IMR-90 (cell line): ENCODE measurements at regions not wholly inside any gene's neighbourhood (a gene's known extent, or its start where the extent isn't known, plus 50 kb on each side); places are given as distances from the start of the nearest gene placed in this dataset.

Experiments used
- ATAC-seq: fragments of 200-7000 bp; cut with Tn5 transposase; 2 replicates; pipeline ENCODE4 v1.9.1; 2020; ENCODE audit warnings: low read depth, mild to moderate bottlenecking, moderate library complexity
- BruUV-seq: library from RNA; stranded (reverse); fragments of 400-500 nt; replicated peaks from 2 replicates; lab custom pipeline; 2021; lab: Mats Ljungman, UMichigan
- CTCF ChIA-PET: fragments of 300-600 bp; formaldehyde crosslinking; extraction: SDS; loops from one replicate; lab custom pipeline; 2021; ENCODE audit warnings: antibody characterized with exemption; lab: Yijun Ruan, JAX
- POLR2A ChIA-PET: fragments of 300-600 bp; sonication (Branson Sonifier 250); formaldehyde crosslinking; loops from one replicate; lab custom pipeline; 2022; ENCODE audit warnings: antibody characterized with exemption; ENCODE audit not compliant: unreplicated experiment; lab: Charles Lee
- DNase-seq: peaks from one replicate; pipeline ENCODE4 v3.0.0; 2013
- H2AFZ ChIP-seq: replicated peaks from 2 replicates; pipeline ENCODE3; 2013; ENCODE audit warnings: low read length, mild to moderate bottlenecking; ENCODE audit not compliant: poor library complexity
- H2AK5ac ChIP-seq: 2 replicates; pipeline ENCODE4 v1.6.1; 2013; ENCODE audit warnings: low read depth, low read length, inconsistent platforms
- H2AK9ac ChIP-seq: replicated peaks from 2 replicates; pipeline ENCODE3; 2013; ENCODE audit warnings: mild to moderate bottlenecking, low read depth, low read length, moderate library complexity; ENCODE audit not compliant: poor library complexity
- H2BK120ac ChIP-seq: 2 replicates; pipeline ENCODE4 v1.6.1; 2013; ENCODE audit warnings: low read depth, low read length, inconsistent platforms
- H2BK15ac ChIP-seq: 3 replicates; pipeline ENCODE4 v1.6.1; 2013; ENCODE audit warnings: low read depth, low read length, inconsistent platforms
- H2BK20ac ChIP-seq: 2 replicates; pipeline ENCODE4 v1.6.1; 2013; ENCODE audit warnings: low read depth, mild to moderate bottlenecking, inconsistent platforms, low read length, moderate library complexity
- H2BK5ac ChIP-seq: 2 replicates; pipeline ENCODE4 v1.6.1; 2013; ENCODE audit warnings: mild to moderate bottlenecking, low read depth, low read length, inconsistent platforms; ENCODE audit not compliant: poor library complexity, severe bottlenecking
- H3K14ac ChIP-seq: replicated peaks from 2 replicates; pipeline ENCODE4 v1.6.1; 2013; ENCODE audit warnings: low read depth, low read length, inconsistent platforms
- H3K18ac ChIP-seq: 2 replicates; pipeline ENCODE4 v1.6.1; 2013; ENCODE audit warnings: low read depth, low read length, control low read depth
- H3K23ac ChIP-seq: 2 replicates; pipeline ENCODE4 v1.6.1; 2013; ENCODE audit warnings: low read depth, low read length, inconsistent platforms
- H3K27ac ChIP-seq: 2 replicates; pipeline ENCODE4 v1.5.1; 2013; ENCODE audit warnings: mild to moderate bottlenecking, control low read depth, low read length; ENCODE audit not compliant: insufficient read depth
- H3K27me3 ChIP-seq: 2 replicates; pipeline ENCODE4 v1.6.1; 2013; ENCODE audit warnings: low read length; ENCODE audit not compliant: control insufficient read depth, insufficient read depth
- H3K36me3 ChIP-seq: 2 replicates; pipeline ENCODE4 v1.6.1; 2013; ENCODE audit warnings: low read length, mixed read lengths; ENCODE audit not compliant: control insufficient read depth, insufficient read depth
- H3K4ac ChIP-seq: 2 replicates; pipeline ENCODE4 v1.6.1; 2013; ENCODE audit warnings: low read depth, low read length, inconsistent platforms
- H3K4me1 ChIP-seq: 2 replicates; pipeline ENCODE4 v1.6.1; 2013; ENCODE audit warnings: low read length, mixed read lengths; ENCODE audit not compliant: control insufficient read depth, insufficient read depth
- H3K4me2 ChIP-seq: 2 replicates; pipeline ENCODE4 v1.6.1; 2013; ENCODE audit warnings: low read depth, mild to moderate bottlenecking, control low read depth, low read length, moderate library complexity
- H3K4me3 ChIP-seq: 2 replicates; pipeline ENCODE4 v1.5.1; 2013; ENCODE audit warnings: low read depth, mild to moderate bottlenecking, control low read depth, low read length, moderate library complexity; ENCODE audit not compliant: insufficient read depth
- H3K56ac ChIP-seq: 2 replicates; pipeline ENCODE4 v1.6.1; 2013; ENCODE audit warnings: low read length, inconsistent platforms; ENCODE audit not compliant: insufficient read depth; ENCODE audit errors: extremely low read depth
- H3K79me1 ChIP-seq, 2 experiments: 2 replicates each; pipeline ENCODE4 v1.6.1; 2013; ENCODE audit warnings: low read length in 2 of 2, inconsistent platforms in 1 of 2, low read depth in 1 of 2
- H3K9ac ChIP-seq: 2 replicates; pipeline ENCODE4 v1.6.1; 2013; ENCODE audit warnings: low read depth, low read length, control low read depth
- H3K9me1 ChIP-seq: 2 replicates; pipeline ENCODE4 v1.6.1; 2013; ENCODE audit warnings: low read length, inconsistent platforms; ENCODE audit not compliant: insufficient read depth
- H3K9me3 ChIP-seq: 2 replicates; pipeline ENCODE4 v1.6.1; 2013; ENCODE audit warnings: low read length; ENCODE audit not compliant: control insufficient read depth, insufficient read depth
- H4K20me1 ChIP-seq: 2 replicates; pipeline ENCODE4 v1.6.1; 2013; ENCODE audit warnings: low read length, inconsistent platforms; ENCODE audit not compliant: insufficient read depth
- H4K5ac ChIP-seq: 2 replicates; pipeline ENCODE4 v1.6.1; 2013; ENCODE audit warnings: mild to moderate bottlenecking, low read depth, low read length, control low read depth
- H4K8ac ChIP-seq, 2 experiments: 2 replicates each; pipeline ENCODE4 v1.6.1; 2013; ENCODE audit warnings: low read depth in 2 of 2, low read length in 2 of 2, control low read depth in 1 of 2, inconsistent platforms in 1 of 2
- H4K91ac ChIP-seq: 2 replicates; pipeline ENCODE4 v1.6.1; 2013; ENCODE audit warnings: low read depth, low read length, inconsistent platforms; ENCODE audit not compliant: insufficient read depth
- BHLHE40 ChIP-seq: fragments of 150-350 bp; IDR thresholded peaks from 2 replicates; pipeline ENCODE4 v1.6.1; 2016; ENCODE audit warnings: mild to moderate bottlenecking, low read depth, low read length
- CEBPB ChIP-seq: IDR thresholded peaks from 2 replicates; pipeline ENCODE4 v1.6.1; 2012; ENCODE audit warnings: low read depth, low read length, improper control_type of control experiment
- CHD1 ChIP-seq: IDR thresholded peaks from 2 replicates; pipeline ENCODE4 v1.6.1; 2012; ENCODE audit warnings: low read depth, low read length, improper control_type of control experiment
- ELK1 ChIP-seq: fragments of 150-350 bp; IDR thresholded peaks from 2 replicates; pipeline ENCODE4 v1.6.1; 2016; ENCODE audit warnings: low read depth, mild to moderate bottlenecking, low read length, moderate library complexity, borderline replicate concordance
- FOS ChIP-seq: fragments of 150-350 bp; IDR thresholded peaks from 2 replicates; pipeline ENCODE4 v1.6.1; 2016; ENCODE audit warnings: low read depth, low read length
- MAFK ChIP-seq: IDR thresholded peaks from 2 replicates; pipeline ENCODE4 v1.6.1; 2012; ENCODE audit warnings: low read depth, low read length, improper control_type of control experiment
- MAZ ChIP-seq: IDR thresholded peaks from 2 replicates; pipeline ENCODE4 v1.6.1; 2012; ENCODE audit warnings: low read depth, mild to moderate bottlenecking, low read length, improper control_type of control experiment, moderate library complexity, borderline replicate concordance
- MXI1 ChIP-seq: IDR thresholded peaks from 2 replicates; pipeline ENCODE4 v1.6.1; 2012; ENCODE audit warnings: low read depth, mild to moderate bottlenecking, low read length, moderate library complexity, borderline replicate concordance
- NFE2L2 ChIP-seq: fragments of 150-350 bp; IDR thresholded peaks from 2 replicates; pipeline ENCODE4 v1.6.1; 2016; ENCODE audit warnings: low read depth, mild to moderate bottlenecking, low read length
- POLR2A ChIP-seq: IDR thresholded peaks from 2 replicates; pipeline ENCODE4 v1.6.1; 2012; ENCODE audit warnings: mild to moderate bottlenecking, low read depth, low read length
- RAD21 ChIP-seq: IDR thresholded peaks from 2 replicates; pipeline ENCODE4 v1.6.1; 2012; ENCODE audit warnings: low read length, improper control_type of control experiment
- RCOR1 ChIP-seq: IDR thresholded peaks from 2 replicates; pipeline ENCODE4 v1.6.1; 2012; ENCODE audit warnings: mild to moderate bottlenecking, low read length, improper control_type of control experiment; ENCODE audit not compliant: insufficient replicate concordance
- RFX5 ChIP-seq: IDR thresholded peaks from 2 replicates; pipeline ENCODE4 v1.8.0; 2012; ENCODE audit warnings: low read depth, mild to moderate bottlenecking, low read length, moderate library complexity
- USF2 ChIP-seq: fragments of 150-350 bp; IDR thresholded peaks from 2 replicates; pipeline ENCODE4 v1.6.1; 2017; ENCODE audit warnings: mild to moderate bottlenecking, antibody characterized with exemption, low read length, low read depth
- WGBS, 2 experiments: methylation state at CpG; one replicate each; pipeline versions ENCODE4 v1.1.5 to v1.1.7; 2013; ENCODE audit warnings: missing lambda C conversion rate in 2 of 2; ENCODE audit not compliant: insufficient read length in 1 of 2; ENCODE audit errors: extremely low coverage in 2 of 2; 5-methylcytosine and 5-hydroxymethylcytosine counted together
- dilution Hi-C: fragments of 300-500 bp; cut with HindIII; formaldehyde crosslinking; loops from one replicate; pipeline ENCODE4 v1.14.3; 2018; ENCODE audit warnings: low sequenced_read_pairs; ENCODE audit not compliant: unreplicated experiment
- in situ Hi-C: fragments of 300-500 bp; cut with MboI; formaldehyde crosslinking; loops from 3 replicates; pipeline ENCODE4 v1.14.3; 2019; ENCODE audit warnings: low sequenced_read_pairs, inconsistent platforms, mixed read lengths
- intact Hi-C: fragments of 100-400 bp; cut with micrococcal nuclease; formaldehyde crosslinking; loops from 2 replicates; pipeline ENCODE4 v1.10.0; 2022

GRCh38 chr2:184338771-184339170, 259.6 kb upstream of the ZNF804A start:
- Histone ChIP-seq H3K23ac (no peak overlapping the region), H4K8ac (no peak overlapping the region), H3K4me2 (no peak overlapping the region), H3K9ac (no peak overlapping the region), H4K20me1 (no peaks in the 10 kb centered on the region), H3K14ac (no peak overlapping the region), H3K18ac (no peak overlapping the region), H3K56ac (no peak overlapping the region), H3K27ac (no peak overlapping the region), H4K91ac (no peak overlapping the region), H3K36me3 (no peaks in the 10 kb centered on the region), H3K4me3 (no peak overlapping the region), H2BK15ac (no peak overlapping the region), H3K9me1 (no peaks in the 10 kb centered on the region), H3K4me1 (no peaks in the 10 kb centered on the region), H3K79me1 (no peaks in the 10 kb centered on the region), H3K9me3 (no peaks in the 10 kb centered on the region), H2AK9ac (no peak overlapping the region), H4K5ac (no peak overlapping the region), H2AFZ (no peak overlapping the region), H3K4ac (no peak overlapping the region), H2BK120ac (no peak overlapping the region), H3K27me3 (no peaks in the 10 kb centered on the region), H2AK5ac (no peak overlapping the region), H2BK5ac (no peak overlapping the region), H2BK20ac (no peak overlapping the region)
- no peak for ATAC-seq
- DNase-seq, result no peak
- ChIA-PET CTCF (no interaction called here), POLR2A (no interaction called here)
- intact Hi-C loops, result no loop called here
- no CpG with 5 or more reads among the region's 3 CpGs for WGBS, 2 experiments
- BruUV-seq, result no TSS peak
- TF ChIP-seq RCOR1, result no peak
- TF ChIP-seq MXI1, result no peak
- no peak for TF ChIP-seq RAD21
- no peak for TF ChIP-seq POLR2A
- TF ChIP-seq FOS, result no peak
- TF ChIP-seq CHD1, result no peak
- TF ChIP-seq MAZ, result no peak
- TF ChIP-seq RFX5, result no peak
- no peak for TF ChIP-seq BHLHE40
- no peak for TF ChIP-seq MAFK
- TF ChIP-seq ELK1, result no peak
- no peak for TF ChIP-seq CEBPB
- TF ChIP-seq NFE2L2, result no peak
- no peak for TF ChIP-seq USF2
- in situ Hi-C loops, result no loop called here
- dilution Hi-C loops, result no loop called here
